GM23338 (cell line): ENCODE measurements at regions not wholly inside any gene's neighbourhood (a gene's known extent, or its start where the extent isn't known, plus 50 kb on each side); places are given as distances from the start of the nearest gene placed in this dataset.

Experiments used
- ATAC-seq: fragments of 200-7000 bp; cut with Tn5 transposase; 3 replicates; pipeline ENCODE4 v1.9.1; 2020
- DNase-seq: peaks from one replicate; pipeline ENCODE4 v3.0.0-alpha.2; 2015; ENCODE audit warnings: low spot score
- H2AFZ ChIP-seq: fragments of 200-600 bp; sonication (generic); 2 replicates; pipeline ENCODE4 v1.8.0; 2016; ENCODE audit warnings: antibody characterized with exemption, mild to moderate bottlenecking, moderate library complexity
- H3F3A ChIP-seq: fragments of 200-600 bp; sonication (generic); replicated peaks from 2 replicates; pipeline ENCODE4 v1.8.0; 2017; ENCODE audit warnings: antibody characterized with exemption, mixed run types, low read depth
- H3K27ac ChIP-seq: fragments of 200-600 bp; sonication (generic); 2 replicates; pipeline ENCODE4 v1.6.1; 2016; ENCODE audit warnings: low read depth
- H3K27me3 ChIP-seq: fragments of 200-600 bp; sonication (generic); 2 replicates; pipeline ENCODE4 v1.8.0; 2016; ENCODE audit warnings: mild to moderate bottlenecking, mixed run types, moderate library complexity; ENCODE audit not compliant: insufficient read depth
- H3K36me3 ChIP-seq: fragments of 200-600 bp; sonication (generic); 2 replicates; pipeline ENCODE4 v1.8.0; 2016; ENCODE audit warnings: mild to moderate bottlenecking; ENCODE audit not compliant: insufficient read depth
- H3K4me1 ChIP-seq: fragments of 200-600 bp; sonication (generic); 2 replicates; pipeline ENCODE4 v1.8.0; 2016; ENCODE audit warnings: mild to moderate bottlenecking, moderate library complexity; ENCODE audit not compliant: insufficient read depth
- H3K4me2 ChIP-seq: fragments of 200-600 bp; sonication (generic); 2 replicates; pipeline ENCODE4 v1.7.1; 2017; ENCODE audit warnings: mixed run types
- H3K4me3 ChIP-seq: fragments of 200-600 bp; sonication (generic); 2 replicates; pipeline ENCODE4 v1.6.1; 2016; ENCODE audit warnings: mixed run types
- H3K79me2 ChIP-seq: fragments of 200-600 bp; sonication (generic); replicated peaks from 2 replicates; pipeline ENCODE4 v1.8.0; 2017; ENCODE audit warnings: mild to moderate bottlenecking; ENCODE audit not compliant: insufficient read depth
- H3K9me2 ChIP-seq: fragments of 200-600 bp; sonication (generic); 2 replicates; pipeline ENCODE4 v1.8.0; 2017; ENCODE audit not compliant: insufficient read depth
- H4K20me1 ChIP-seq: fragments of 200-600 bp; sonication (generic); replicated peaks from 2 replicates; pipeline ENCODE4 v1.8.0; 2017; ENCODE audit warnings: mild to moderate bottlenecking; ENCODE audit not compliant: insufficient read depth
- H3K27ac Mint-ChIP-seq: 2 replicates; pipeline ENCODE4 v1.8.0; 2020; ENCODE audit warnings: inconsistent platforms, mild to moderate bottlenecking, moderate library complexity, mixed read lengths
- H3K27me3 Mint-ChIP-seq: 3 replicates; pipeline ENCODE4 v1.8.0; 2022; ENCODE audit warnings: low read depth, mild to moderate bottlenecking, moderate library complexity, mixed read lengths, inconsistent platforms; ENCODE audit not compliant: insufficient read depth, poor library complexity
- H3K36me3 Mint-ChIP-seq: 3 replicates; pipeline ENCODE4 v1.8.0; 2021; ENCODE audit warnings: low read depth, mild to moderate bottlenecking, inconsistent platforms, moderate library complexity, mixed read lengths
- H3K4me1 Mint-ChIP-seq: 3 replicates; pipeline ENCODE4 v1.8.0; 2020; ENCODE audit warnings: mild to moderate bottlenecking, inconsistent platforms, mixed read lengths
- H3K4me3 Mint-ChIP-seq: 3 replicates; pipeline ENCODE4 v1.8.0; 2021; ENCODE audit warnings: moderate library complexity, mild to moderate bottlenecking, inconsistent platforms, mixed read lengths
- H3K9me3 Mint-ChIP-seq: 3 replicates; pipeline ENCODE4 v1.8.0; 2020; ENCODE audit warnings: moderate library complexity, mild to moderate bottlenecking, inconsistent platforms, mixed read lengths
- CREB1 ChIP-seq: fragments of 250-450 bp; sonication (Bioruptor Pico); IDR thresholded peaks from 2 replicates; pipeline ENCODE4 v1.5.0; 2020; ENCODE audit warnings: low read depth, mild to moderate bottlenecking, moderate library complexity
- CTCF ChIP-seq, 2 experiments: fragments of 200-600 bp in 1 of 2; sonication (generic) in 1 of 2; conservative IDR thresholded peaks; 2 replicates each; pipeline versions ENCODE4 v1.5.1 to v1.6.1; 2016 to 2017; ENCODE audit warnings: antibody characterized with exemption in 2 of 2, low read depth in 2 of 2, mild to moderate bottlenecking in 2 of 2, moderate library complexity in 1 of 2
- JUNB ChIP-seq: IDR thresholded peaks from one replicate; pipeline ENCODE4 v1.6.1; 2016; ENCODE audit warnings: antibody characterized with exemption; ENCODE audit not compliant: unreplicated experiment
- POLR2AphosphoS5 ChIP-seq: IDR thresholded peaks from 2 replicates; pipeline ENCODE4 v1.6.1; 2016; ENCODE audit warnings: antibody characterized with exemption, low read depth
- ZNF114 ChIP-seq: fragments of 250-450 bp; sonication (Bioruptor Pico); IDR thresholded peaks from 2 replicates; pipeline ENCODE4 v1.5.0; 2020; ENCODE audit warnings: mild to moderate bottlenecking, moderate library complexity
- ZNF331 ChIP-seq: fragments of 250-450 bp; sonication (Bioruptor Pico); IDR thresholded peaks from 2 replicates; pipeline ENCODE4 v1.5.0; 2020; ENCODE audit warnings: low read depth, mild to moderate bottlenecking, moderate library complexity
- ZNF462 ChIP-seq: fragments of 250-450 bp; sonication (Bioruptor Pico); IDR thresholded peaks from 2 replicates; pipeline ENCODE4 v1.5.0; 2020; ENCODE audit warnings: mild to moderate bottlenecking, moderate library complexity

- peaks cover 5% of the 10 kb centered on the region; the same call in 1 of the 2 replicates for H3K4me1 ChIP-seq
- H3K4me3 ChIP-seq, result no peak overlapping the region
- Mint-ChIP-seq H3K4me3 (no peak overlapping the region), H3K36me3 (no peaks in the 10 kb centered on the region), H3K27me3 (peaks cover 1% of the 10 kb centered on the region), H3K4me1 (peaks cover 4% of the 10 kb centered on the region), H3K9me3 (no peaks in the 10 kb centered on the region), H3K27ac (no peak overlapping the region)
- no peaks in the 10 kb centered on the region for H3K36me3 ChIP-seq
- ATAC-seq (no peak), DNase-seq (no peak)
- H3K9me2 ChIP-seq, result no peaks in the 10 kb centered on the region
- TF ChIP-seq ZNF114 (CRISPR knock-in tag) (no peak), JUNB (no peak), CREB1 (CRISPR knock-in tag) (no peak), CTCF (conservative IDR thresholded peaks at IDR 0.05; ENCODE audit: low read depth in 2 of 2) (no peak), ZNF462 (CRISPR knock-in tag) (no peak), POLR2AphosphoS5 (no peak), ZNF331 (CRISPR knock-in tag) (no peak)
- H3F3A ChIP-seq, result no peaks in the 10 kb centered on the region
- no peak overlapping the region for H2AFZ ChIP-seq
- H3K79me2 ChIP-seq, result no peaks in the 10 kb centered on the region
- H4K20me1 ChIP-seq, result no peaks in the 10 kb centered on the region
- no peak overlapping the region for H3K4me2 ChIP-seq
- no peak overlapping the region for H3K27ac ChIP-seq
- H3K27me3 ChIP-seq, result no peaks in the 10 kb centered on the region
Measured at GRCh38 chr18:4908328-4908727, 288.7 kb downstream of the AKAIN1 start.
